ENCODE measurements at regions not wholly inside any gene's neighbourhood (a gene's known extent, or its start where the extent isn't known, plus 50 kb on each side); places are given as distances from the start of the nearest gene placed in this dataset.
"Not testable (repeated sequence)": the region's sequence is repeated elsewhere in the genome, so short reads cannot be mapped to it uniquely, and the experiment has no call there.

DNA sequence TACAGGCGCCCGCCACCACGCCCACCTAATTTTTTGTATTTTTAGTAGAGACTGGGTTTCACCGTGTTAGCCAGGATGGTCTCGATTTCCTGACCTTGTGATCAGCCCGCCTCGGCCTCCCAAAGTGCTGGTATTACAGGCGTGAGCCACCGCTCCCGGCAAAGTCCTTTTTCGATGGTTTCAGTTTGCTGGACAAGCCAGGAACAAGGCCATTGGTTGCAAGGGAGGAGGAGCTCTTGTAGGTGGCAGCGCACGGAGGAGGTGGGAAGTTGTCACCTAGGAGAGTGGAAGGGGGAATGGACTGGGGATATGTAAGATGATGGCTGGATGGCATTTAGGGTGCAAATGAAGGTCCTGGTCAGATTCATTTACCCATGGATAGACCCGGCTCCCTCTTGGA is 218.5 kb upstream of the ATP6AP2 start:
- DNase-seq, result not testable (repeated sequence)

DNA sequence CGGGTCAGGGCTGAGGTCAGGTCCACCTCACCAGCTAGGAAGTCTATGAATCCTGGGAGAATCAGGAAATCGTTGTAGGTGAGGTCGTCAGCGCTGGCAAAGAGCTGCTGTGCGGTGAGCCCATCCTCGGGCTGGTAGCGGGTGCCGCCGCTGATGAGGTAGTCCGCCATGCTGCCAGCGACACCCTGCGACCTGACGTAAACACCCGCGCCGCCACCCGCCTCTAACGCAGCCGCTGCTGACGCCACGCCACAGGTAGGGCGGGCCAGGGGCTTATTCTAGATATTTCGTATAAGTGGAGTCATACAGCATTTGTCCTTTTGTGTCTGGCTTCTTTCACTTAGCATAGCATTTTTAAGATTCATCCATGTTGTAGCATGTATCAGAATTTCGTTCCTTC is 220.2 kb upstream of the ATP6AP2 start:
- DNase-seq, result no peak

DNA sequence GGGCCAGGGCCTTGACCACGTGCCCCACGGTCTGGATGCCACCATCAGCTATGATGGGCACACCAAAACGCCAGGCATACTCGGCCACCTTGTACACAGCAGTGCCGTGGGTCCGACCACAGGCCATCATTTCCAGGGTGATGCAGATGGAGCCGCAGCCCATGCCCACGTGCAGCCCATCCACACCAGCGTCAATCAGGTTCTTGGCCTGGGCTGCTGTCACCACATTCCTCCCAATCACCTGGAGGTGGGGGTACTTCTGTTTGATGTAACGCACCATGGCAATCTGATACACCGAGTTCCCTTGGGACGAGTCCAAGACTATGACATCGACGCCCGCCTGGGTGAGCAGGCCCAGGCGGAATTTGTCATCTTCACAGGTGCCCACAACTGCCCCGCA is 221.2 kb upstream of the ATP6AP2 start:
- no peak for DNase-seq

- no peak for DNase-seq
Observed at GRCh38 chrX:40358994-40359393, 221.8 kb upstream of the ATP6AP2 start.

GRCh38 chrX:40349251-40349650 is 231.5 kb upstream of the ATP6AP2 start:
- DNase-seq, result no peak

GRCh38 chrX:40346379-40346778 is 234.4 kb upstream of the ATP6AP2 start:
- no peak for DNase-seq

GRCh38 chrX:40343319-40343718 is 237.5 kb upstream of the ATP6AP2 start:
- no peak for DNase-seq

DNA sequence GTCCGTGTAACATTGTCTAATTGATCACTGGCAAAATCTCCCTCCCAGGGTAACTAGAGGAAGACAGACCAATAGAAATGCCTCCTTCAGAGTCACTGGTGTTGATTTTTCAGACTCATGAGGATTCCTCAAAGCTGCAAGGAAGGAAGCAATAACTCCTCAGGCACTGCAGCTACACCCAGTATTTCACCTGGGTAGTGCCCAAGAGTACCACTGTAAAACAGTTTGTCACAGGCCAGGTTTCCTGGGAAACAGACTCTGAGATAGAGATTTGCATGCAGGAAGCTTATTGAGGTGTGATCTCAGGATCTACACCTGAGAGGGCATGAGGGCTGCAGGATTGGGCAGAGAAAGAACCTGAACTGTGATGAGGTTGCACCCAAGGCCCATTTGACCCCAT is 240.7 kb upstream of the ATP6AP2 start:
- DNase-seq, result no peak

GRCh38 chrX:40333344-40333743 is 235.6 kb upstream of the BCOR start:
- DNase-seq, result no peak

DNA sequence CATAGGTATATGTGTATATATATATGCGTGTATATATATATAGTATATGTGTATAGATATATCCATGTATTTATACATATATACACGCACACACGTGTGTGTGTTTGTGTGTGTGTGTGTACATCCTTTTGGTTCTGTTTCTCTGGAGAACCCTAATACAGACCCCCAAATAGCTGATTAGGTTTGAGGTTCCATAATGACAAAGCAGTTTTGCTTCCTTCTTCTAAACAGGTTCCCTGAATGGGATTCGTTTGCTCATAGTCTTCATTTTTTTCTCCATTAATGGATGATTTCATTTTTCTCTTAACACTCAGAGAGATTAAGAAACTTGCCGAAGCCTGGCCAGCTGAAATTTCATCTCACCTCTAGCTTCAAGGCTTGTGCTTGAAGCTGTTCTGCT is 234.0 kb upstream of the BCOR start:
- no peak for DNase-seq

DNA sequence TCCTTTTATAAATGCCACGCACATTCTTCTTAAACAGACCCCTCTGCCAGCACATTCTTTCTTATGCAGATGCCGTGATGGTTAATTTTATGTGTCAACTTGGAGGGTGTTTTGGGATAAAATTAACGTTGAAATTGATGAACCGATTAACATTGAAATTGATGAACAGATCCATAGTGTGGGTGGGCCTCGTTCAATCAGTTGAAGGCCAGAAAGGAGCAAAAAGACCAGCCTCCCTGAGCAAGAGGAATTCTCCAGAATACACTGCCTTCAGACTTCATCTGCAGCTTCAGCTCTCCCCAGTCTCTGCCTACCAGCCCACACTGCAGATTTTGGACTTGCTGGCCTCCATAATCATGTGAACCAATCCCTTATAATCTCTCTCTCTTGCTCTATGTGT is 233.6 kb upstream of the BCOR start:
- DNase-seq, result no peak

DNA sequence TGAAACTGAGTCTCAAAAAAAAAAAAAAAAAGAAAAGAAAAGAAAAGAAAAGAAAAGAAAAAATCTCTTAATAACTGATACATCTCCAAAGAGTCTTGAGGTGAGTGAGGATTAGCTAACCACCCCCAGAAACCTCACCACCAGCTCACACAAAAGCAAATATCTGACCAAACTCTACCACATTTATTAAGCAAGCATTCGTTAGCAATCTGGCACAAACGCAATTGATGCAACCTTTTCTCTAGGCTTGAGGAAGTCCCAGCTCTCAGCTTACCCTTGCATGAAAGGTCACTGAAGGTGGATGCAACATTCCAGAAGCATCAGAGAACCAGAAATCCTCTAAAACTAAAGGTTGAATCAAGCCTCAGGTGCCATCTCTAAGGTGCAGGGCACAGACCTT is 231.9 kb upstream of the BCOR start:
- no peak for DNase-seq

DNA sequence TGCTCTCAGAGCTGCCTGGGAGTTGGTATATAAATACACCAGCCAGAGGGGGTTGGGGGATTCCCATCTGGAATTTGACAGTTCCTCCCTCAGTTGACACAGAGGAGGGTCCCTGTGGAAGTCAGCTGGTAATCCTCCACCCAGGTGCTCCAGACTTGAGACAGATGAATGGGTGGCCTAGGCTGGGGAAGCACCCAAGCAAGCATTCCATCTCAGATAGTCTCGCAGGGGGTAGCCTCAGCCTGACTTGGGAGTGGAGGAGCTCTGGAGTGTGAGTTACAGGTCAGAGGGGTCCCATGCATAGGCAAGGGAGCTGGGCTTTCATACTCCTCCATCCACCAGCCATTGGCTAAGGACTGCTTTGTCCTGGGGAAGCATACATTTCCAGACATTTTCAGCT is 229.3 kb upstream of the BCOR start:
- DNase-seq, result no peak

DNA sequence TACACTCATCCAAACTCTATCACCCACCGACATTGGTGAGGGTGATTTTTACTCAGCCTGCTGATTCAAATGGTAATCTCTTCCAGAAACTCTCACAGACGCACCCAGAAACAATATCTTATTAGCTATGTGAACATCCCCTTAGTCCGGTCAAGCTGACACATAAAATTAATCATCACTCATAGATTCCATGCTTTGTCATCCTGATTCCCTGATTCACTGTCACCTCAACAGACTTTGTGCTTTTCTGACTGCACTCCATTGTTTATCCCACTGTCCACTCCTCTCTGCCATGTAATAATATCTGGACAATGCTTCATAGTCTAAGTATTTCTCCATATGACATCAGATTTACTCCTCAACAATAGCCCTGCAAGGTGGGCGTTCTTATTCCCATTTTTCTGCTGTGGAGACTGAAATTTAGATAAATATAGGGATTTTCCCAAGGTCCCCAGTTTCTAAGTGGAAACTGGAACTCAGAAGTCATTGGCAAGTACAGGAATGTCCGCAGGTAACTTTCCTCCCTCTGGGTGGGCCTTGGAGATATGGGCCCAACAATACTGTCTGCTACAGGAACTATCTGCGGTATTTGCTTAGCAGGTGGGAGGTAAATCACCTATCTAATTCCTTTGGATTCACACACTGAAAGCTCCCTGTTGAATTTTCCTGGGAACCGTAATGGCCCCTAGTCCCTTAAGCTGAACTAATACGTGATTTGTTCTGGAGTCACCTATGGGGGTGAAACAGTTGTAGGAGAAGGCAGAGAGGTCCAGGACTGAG is 228.6 kb upstream of the BCOR start:
- no peak for DNase-seq

DNA sequence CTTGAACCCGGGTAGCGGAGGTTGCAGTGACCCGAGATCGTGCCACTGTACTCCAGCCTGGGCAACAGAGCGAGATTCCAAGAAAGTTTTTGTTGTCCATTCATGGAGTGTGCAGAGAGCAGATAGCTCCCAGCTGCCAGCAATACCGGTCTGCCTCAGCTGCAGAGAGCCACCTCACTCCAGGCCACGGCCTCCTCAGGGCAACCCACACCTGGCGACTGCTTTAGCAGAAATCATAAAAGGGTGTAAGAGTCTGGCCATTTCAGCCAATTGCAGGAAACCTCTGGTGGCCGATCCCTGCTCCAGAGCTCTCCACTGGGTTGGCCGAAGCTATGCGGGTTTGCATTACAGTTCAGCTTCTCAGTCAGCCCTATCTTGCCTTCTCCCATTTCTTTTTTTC is 227.4 kb upstream of the BCOR start:
- no peak for DNase-seq

DNA sequence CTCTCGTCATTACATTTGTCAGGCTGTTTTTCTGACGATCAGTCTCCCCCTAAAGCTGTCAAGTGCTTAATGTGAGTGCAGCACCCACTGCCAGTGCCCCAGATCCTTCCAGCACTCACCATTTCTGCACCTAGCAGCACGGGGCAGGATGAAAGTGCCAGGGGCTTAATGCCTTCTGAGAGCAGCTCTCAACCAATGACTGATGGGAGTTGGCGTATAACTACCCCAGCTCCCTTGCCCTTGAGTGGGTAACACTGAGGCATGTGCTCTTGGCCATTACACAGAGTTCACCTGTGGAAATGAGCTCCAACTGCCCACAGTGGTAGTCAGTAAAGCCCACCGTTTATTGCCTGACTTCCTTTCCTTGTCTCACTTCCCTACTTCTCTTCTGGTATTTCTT is 226.2 kb upstream of the BCOR start:
- DNase-seq, result no peak

- no peak for DNase-seq
Observed at GRCh38 chrX:40320819-40321218, 223.1 kb upstream of the BCOR start.

DNA sequence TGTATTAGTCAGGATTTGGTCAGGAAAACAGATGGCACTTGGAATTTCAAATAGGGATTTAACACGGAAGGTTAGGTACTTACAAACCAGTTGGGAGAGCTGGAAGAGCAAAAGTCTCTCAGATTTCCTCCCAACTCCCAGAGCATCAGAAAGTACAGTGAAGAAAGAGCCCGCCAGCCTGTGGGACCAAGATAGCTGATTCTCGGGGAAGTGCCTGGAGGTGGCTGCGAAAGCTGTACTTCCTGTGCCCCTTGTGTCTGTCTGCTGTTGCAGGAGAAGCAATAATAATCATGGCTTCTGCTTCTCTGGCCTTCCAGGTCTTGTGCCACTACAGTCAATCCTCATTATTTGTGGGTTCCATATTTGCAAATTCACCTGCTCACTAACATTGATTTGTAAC is 221.0 kb upstream of the BCOR start:
- no peak for DNase-seq

DNA sequence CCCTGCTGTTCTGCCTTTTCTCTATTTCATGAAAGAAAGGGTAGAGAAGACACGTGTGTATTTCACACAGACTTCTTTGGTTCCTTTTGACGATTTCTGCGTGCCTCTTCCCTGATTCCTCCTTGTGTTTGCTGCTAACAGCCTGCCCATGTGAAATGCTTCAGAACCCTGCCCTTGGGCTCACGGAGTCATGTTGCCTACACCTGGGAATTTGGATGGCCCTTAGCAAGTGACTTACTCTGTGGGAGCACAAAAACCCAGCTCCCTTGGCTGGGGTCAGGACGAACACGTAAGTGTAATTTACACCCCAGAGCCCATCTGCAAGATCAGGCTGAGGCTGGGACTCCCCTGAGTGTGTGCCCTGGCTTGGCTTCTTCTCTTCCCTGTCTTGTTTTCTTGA is 220.3 kb upstream of the BCOR start:
- DNase-seq, result no peak

DNA sequence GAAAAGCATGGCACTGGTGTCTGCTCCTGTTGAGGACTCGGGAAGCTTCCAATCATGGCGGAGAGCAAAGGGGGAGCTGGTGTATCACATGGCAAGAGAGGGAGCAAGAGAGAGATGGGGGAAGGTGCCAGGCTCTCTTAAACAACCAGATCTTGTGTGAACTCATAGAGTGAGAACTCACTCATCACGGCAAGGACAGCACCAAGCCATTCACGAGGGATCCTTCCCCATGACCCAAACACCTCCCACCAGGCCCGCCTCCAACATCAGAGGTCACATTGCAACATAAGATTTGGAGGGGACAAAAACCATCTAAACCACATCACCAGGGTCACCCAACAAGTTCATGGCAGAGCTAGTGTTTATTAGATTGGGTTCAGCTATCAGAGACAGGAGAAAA is 218.7 kb upstream of the BCOR start:
- no peak for DNase-seq

DNA sequence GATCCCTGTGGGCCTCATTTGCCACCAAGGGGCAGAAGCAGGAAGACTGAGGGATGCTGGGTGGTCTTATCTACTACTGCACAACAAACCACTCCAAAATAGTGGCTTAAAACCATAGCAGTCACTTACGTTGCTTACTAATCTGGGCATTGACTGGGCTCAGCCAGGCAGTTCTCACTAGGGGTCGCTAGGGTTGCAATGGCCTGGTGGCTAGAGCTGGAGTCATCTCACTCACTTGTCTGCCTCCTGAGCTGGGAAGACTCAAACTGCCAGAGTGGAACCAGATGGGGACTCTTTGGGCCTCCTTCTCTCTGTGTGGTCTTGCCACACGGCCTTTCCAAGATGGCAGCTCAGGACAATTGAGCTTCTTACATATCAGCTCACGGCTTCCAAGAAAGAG is 216.3 kb upstream of the BCOR start:
- DNase-seq, result no peak

DNA sequence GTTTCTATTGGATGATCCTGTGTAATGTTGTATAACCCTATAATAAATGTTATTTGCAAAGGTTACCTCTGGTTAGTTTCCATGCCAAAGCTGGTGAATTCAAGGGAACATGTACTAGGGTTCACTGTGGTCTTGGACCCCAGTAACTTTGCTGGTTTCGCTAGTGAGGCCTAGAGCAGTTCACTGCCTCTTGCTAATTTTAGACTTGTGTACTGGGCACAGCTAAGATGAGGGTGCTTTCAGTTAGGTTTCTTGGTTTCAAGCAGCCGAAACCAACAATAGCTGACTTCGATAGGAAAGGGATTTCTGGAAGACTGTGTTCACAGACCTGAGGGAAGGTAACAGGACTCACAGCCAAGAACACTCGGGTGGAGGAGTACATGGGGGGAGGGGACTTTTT is 215.5 kb upstream of the BCOR start:
- DNase-seq, result no peak

DNA sequence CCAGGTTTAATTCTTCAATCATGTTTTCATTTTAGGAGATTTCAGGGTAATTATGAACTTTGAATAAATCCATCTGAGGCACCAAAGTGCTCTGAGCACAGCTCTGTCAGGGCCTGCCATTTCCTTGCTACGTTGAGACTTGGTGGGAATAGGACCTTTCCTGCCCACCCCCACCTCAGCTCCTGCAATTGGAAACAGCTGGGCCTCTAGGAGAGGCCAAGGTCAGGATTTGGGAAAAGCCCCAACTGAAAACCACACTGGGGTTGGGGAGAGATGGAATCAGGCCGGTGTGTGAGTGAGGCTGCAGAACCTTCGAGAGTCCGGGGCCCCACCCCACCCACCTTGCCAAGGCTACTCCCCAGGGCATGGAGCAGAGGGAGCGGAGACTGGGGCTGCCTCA is 212.7 kb upstream of the BCOR start:
- no peak for DNase-seq

- no peak for DNase-seq
Observed at GRCh38 chrX:40310016-40310415, 212.3 kb upstream of the BCOR start.

- DNase-seq, result no peak
Observed at GRCh38 chrX:40307871-40308270, 210.1 kb upstream of the BCOR start.

GRCh38 chrX:40304115-40304514 is 206.4 kb upstream of the BCOR start:
- no peak for DNase-seq

Measured in amniotic stem cell (primary cell).